RCC 7860 (cell line): ENCODE measurements at regions not wholly inside any gene's neighbourhood (a gene's known extent, or its start where the extent isn't known, plus 50 kb on each side); places are given as distances from the start of the nearest gene placed in this dataset.
"Not testable (repeated sequence)": the region's sequence is repeated elsewhere in the genome, so short reads cannot be mapped to it uniquely, and the experiment has no call there.

Experiments used
- DNase-seq: peaks from one replicate; pipeline ENCODE4 v3.0.0-alpha.2; 2015; ENCODE audit warnings: low spot score
- FAIRE-seq: peaks from 2 replicates; lab custom pipeline; 2012; peaks lifted over from hg19 to GRCh38; lab: Jason Lieb, UNC

DNA sequence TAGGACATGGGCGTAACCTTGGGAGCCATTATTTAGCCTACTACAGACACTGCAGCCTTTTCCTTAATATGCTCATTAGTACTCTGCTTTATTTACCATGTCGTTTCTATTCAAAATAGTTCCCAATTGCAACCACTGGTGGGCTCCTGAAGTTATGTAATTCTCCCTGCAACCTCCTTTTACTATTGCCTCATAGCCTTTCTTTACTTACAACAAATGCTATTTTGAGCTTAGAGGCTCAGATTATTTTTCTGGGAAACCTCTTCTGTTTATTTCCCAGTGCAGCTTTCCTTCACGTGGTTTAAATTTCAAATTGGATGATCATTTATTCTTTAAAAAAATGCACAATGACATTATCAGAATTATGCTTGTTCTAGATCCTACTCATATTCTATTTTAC lies 492.3 kb upstream of the TMEFF2 start:
- DNase-seq (no peak), FAIRE-seq (no peak)

DNA sequence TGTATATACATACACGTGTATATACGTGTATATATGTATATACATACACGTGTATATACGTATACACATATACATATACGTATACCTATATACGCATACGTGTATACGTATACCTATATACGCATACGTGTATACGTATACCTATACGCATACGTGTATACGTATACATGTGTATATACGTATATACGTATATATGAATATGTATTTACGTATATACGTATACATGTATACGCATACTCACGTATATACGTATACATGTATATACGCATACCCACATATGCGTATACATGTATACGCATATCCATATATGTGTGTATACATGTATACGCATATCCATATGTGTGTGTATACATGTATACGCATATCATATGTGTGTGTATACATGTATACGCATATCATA lies 487.8 kb upstream of the TMEFF2 start:
- DNase-seq, FAIRE-seq: not testable (repeated sequence)

DNA sequence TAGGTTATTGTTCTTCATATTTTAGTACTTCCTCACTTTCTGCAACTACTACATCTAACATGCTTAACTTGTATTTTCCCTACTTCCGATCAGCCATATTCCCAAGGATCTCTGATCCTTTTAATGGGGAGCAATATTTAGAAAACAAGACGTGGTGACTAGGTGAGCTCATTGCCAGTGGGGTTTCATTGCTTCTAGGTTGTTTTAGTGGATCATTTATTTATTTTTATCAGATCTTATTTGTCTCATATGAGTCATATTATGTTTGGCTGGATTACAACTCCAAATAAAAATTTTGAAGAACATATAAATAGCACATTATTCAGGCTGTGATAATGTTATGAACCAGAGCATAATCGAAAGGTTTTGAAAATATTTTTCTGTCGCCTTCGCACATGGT lies 480.9 kb upstream of the TMEFF2 start:
- FAIRE-seq (no peak), DNase-seq (no peak)

DNA sequence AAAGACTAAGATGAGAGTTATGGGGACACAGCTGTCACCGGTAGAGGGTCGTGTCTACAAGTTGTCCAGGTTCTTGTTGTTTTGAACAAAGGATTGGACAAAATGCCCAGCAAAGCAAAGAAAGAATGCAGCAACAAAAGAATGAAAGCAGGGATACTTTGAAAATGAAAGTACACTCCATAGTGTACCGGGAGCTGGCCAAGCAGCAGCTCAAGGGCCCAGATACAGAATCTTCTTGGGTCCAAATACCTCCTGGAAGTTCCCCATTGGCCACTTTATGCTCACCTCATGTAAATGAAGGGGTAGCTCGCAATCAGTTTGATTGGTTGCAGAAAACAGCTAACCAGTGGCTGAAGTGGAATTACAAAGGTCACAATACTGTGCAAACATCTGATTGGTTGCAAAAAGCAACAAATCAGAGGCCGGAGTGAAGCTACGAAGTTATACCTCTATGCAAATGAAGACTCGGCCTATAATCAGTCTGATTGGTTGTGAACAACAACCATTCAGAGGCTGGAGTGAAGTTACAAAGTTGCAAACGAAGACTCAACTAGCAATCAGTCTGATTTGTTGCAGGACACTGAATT lies 474.9 kb upstream of the TMEFF2 start:
- FAIRE-seq (no peak), DNase-seq (no peak)

DNA sequence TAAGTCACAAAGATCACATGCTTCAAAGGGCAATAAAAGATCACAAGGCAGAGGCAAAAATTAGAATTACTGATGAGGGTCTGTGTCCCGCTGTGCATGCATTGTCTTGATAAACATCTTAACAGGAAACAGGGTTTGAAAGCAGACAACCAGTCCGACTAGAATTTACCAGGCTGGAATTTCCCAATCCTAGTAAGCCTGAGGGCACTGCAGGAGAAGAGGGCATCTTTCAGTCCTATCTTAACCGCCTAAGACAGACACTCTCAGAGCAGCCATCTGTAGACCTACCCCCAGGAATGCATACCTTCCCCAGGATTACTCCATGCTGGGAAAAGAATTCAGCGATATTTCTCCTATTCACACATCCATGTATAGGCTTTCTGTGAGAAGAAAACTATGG lies 465.8 kb upstream of the TMEFF2 start:
- FAIRE-seq, DNase-seq: not testable (repeated sequence)

DNA sequence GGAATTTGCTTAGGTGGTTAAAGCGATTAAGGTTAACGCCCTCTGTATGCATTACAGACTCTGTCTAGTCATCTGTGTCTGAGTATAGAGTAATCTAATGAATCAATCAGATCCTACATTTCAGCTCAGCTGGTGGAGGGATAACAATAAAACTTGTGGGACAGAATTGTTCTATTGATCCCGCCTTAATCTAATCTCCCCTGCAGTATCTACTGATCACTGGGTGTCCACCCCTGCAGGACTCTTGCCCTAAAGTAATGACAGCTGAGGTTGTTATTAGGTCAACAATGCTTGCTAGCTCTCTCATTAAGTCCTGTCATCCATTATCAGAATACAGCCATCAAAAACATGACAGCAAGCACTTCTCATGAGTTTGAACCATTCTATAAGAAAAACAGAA lies 462.6 kb upstream of the TMEFF2 start:
- no peak for DNase-seq

DNA sequence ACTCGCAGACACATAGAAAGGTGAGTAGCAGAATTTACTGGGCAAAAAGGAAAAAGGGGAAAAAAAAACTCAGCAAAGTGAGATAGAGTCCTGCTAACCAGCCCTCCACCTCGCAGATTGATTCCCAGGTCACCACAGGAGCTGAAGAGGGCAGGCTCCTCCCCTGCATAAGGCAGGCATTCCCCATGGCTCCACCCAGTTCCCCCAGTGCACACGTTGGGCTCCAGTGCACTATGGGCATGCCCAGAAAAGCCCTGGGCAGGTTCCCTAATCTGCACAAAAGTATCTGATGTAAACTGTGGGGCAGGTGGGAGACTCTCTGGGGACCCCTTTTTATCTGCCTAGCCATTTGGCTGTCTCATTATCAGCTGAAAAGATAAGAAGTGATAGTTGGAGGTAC lies 461.2 kb upstream of the TMEFF2 start:
- FAIRE-seq (no peak), DNase-seq (no peak)

More for the DNA sequence above, 462.6 kb upstream of the TMEFF2 start:
- FAIRE-seq: no peak

DNA sequence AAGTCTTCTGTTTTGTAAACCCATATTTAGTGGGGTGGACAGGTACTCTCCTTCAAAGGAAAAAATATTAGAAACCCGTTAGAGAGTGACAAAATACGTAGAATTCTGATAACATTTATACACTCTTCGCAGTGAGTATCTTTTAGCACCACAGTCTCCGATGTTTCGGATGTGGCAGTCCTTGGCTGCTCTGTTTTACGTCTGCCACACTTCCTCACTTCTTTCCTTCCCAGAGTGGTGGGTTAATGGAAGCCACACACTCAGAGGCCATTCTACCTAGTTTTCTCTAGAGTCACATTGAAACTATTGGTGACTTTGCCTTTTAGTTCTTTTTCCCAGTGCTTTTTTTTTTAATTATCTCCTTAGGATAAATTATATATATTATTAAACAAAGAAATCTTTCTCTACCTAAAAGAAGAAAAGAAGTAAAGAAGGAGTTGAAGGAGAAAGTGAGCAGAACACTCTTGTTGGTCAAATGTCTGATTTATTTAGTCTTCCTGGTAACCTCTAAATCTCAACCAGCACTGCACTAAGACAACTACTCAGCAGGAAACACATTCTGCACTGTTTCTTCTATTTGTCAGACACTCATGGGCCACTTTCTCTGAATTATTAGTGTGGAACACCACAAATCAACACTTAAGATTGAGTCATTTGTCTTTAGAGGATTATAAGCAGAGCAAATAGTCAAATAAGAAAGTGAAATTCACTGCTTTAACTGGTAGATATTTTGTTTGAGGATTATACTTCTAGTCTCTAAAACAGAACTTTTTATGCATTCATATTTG lies 451.3 kb upstream of the TMEFF2 start:
- FAIRE-seq: no peak
- no peak for DNase-seq

DNA sequence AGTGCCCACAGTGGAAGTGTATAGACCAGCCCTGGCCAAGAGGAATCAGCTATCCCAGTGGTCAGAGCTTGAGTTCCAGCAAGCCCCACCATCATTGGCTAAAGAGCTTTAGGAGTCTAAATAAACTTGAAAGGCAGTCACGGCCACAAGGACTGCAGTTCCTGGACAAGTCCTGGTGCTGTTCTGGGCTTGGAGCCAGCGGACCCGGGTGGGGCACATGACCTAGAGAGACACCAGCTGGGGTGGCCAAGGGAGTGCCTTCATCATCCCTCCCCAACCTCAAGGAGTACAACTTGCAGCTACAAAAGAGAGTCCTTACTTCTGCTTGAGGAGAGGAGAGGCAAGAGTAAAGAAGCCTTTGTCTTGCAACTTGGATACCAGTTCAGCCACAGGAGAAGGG lies 439.8 kb upstream of the TMEFF2 start:
- FAIRE-seq (no peak), DNase-seq (no peak)

DNA sequence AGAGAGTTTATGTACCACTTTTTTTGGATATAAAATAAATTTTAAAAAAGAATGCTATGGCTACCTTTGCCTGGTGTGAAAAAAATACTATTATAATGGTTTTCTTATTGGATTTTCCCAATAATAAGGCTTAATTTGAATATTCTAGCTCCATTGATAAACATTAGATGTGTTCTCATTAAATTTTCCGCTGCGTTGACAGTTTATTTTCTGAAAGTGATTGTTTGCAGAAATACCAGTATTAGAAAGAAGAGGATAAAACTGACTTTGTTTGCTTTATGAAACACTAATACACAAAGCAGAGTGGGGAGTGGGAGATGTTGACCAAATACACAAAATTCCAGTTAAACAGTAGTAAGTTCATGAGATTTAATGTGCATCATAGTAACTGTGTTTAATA lies 433.3 kb upstream of the TMEFF2 start:
- DNase-seq (no peak), FAIRE-seq (no peak)

DNA sequence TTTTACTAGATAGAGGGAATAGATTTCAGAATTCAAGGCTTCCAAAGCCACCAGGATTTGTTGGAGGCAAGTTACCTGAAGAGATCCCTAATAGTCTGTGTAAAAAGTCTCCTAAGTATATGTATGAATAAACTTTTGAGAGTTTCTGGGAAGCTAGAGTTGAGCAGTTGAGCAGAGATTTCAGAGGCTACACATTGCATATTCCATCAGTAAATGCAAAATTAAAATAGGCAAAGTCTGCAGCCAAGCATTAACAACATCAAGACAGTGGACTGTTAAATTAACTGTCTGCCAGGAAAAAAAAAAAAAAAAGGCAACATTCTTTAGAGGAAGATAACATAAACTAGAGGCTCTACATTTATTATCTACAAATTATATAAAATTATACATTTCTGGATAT lies 420.4 kb upstream of the TMEFF2 start:
- FAIRE-seq: no peak

DNA sequence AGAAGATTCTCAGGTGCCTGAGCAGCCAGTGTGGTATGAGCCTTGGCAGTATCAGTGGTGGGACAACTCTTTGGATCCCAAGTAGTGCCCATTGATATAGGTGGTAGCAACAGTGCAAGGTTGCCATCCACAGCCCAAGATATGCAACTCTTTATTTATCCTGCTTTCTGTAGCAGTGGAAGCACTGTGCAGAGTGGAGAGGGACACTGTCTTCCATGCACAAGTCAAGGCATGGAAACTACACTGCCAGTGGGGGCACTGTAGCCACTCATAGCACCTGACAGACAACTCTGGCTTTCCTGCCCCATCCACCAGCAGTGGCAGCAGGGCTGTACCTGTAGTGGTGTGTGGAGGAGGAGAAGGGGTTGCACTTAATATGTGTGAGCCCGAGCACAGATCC lies 409.6 kb upstream of the TMEFF2 start:
- FAIRE-seq: no peak
- no peak for DNase-seq

More for the DNA sequence above, 420.4 kb upstream of the TMEFF2 start:
- DNase-seq: no peak

DNA sequence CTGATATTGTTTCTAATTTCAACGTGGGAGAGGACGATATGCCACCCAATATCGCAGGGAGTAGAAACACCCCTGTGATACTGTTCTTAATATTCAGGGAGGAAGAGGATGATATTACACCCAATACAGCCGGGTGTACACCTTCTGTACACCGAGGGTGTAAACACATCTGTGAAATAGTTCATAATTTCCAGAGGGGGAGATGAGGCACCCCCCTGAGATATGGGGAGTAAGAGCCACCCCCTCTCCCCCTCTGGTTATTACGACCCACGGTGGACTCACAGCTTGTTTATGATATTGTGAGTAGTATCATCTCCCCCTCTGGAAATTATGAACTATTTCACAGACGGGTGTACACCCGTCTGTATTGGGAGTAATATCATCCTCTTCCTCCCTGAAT lies 403.9 kb upstream of the TMEFF2 start:
- DNase-seq, FAIRE-seq: not testable (repeated sequence)

DNA sequence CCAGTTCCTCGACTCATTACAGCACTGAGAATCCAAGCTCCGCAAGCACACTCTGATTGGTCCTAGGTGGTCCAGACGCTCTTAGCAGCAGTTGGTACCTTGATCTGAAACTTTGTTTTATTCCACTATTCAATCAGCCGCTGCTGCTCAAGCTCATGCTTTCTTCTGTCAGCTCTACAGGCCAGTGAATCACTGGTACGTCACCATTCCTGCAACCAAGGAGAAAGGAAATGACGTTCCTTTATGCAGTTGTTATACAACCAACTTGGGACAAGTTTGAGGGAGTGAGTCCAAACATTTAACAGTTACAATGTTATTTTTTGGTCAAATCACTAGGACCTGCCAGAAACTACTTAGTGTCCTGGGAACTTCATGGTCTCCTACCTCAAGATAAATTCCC lies 398.8 kb upstream of the TMEFF2 start:
- DNase-seq (no peak), FAIRE-seq (no peak)

DNA sequence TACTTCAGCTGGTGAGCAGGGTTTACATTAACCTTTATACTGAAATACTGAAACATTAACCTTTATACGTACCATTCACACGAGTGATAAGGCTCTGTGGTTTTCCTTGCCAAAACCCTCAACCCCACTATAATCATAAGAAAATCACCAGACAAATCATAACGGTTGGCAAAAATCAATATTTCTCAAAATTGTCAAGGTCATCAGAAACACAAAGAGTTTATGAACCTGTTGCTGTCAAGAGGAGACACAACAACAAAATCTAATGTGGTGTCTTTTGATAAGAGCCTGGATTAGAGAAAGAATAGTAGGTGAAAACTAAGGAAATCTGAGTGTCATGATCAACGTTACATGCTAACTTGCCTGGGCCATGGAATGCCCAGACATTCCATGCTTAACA lies 396.9 kb upstream of the TMEFF2 start:
- DNase-seq (no peak), FAIRE-seq (no peak)

DNA sequence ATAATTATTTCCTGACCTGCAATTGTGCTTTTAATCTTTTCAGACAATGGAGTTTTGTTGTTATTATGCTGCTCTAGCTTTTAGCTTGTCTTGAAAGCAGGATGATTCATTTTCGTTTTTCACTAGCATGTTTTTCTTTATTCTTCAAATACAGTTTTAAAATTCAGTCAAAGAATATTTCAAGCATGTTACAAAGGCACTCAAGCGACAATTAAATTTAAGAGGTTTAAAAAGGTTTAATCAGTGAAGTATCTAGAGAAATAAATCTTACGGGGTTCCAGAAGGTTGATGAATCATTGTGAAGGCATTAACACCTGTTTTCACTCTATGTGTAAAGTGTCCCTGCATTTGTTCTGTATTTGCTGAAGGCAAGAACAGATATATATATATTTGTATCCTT lies 390.7 kb upstream of the TMEFF2 start:
- FAIRE-seq: no peak
- no peak for DNase-seq

DNA sequence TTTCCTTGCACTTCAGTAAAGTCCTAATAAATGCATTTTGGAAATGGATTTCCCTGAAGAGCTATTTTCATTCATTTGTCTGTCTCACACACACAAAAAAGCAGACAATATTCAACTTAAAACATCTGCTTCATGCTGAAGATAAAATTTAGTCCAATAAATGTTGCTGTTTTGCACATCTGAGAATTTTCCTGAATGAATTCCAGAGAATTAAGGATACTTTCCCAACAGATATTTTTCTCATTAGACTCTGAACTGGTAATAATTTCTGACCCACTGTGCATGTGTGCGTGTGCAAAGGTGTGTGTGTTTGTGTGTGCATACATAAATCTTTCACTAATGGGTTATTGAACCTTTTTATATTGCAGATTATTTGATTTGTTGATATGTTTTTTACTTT lies 390.2 kb upstream of the TMEFF2 start:
- FAIRE-seq: no peak
- no peak for DNase-seq

DNA sequence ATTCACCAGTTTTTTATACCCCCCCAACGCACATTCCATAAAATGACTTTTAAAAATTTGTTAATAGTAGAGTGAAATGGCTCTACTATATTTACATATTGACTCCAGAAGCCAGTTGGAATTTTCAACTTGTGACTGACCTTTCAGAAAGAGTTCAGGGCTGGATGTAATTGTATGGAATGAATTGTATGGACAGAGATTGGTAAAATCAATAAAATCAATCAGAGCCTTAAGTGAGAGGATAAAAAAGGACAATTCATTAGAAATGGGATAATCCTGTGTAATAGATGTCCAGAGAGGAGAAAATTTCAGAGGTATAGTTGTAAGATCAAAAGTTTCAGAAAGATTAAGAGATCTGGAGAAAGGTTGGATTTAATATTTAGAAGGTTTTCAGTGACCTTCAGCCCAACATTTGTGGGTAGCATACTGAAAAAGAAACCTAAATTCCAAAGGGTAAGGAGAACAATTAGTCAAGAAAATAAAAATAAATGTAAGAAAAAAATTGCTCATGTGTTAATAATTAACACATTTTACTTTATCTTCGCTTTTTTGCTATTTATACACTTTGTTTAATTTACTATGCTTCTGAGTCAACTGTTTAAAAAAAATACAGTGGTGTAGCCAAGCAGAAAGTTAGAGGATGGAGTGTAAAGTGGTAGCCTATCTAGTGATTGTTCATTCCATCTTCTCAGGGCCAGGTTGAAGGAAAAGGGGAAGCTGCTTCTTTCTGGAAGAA lies 385.4 kb upstream of the TMEFF2 start:
- no peak for DNase-seq
- no peak for FAIRE-seq

DNA sequence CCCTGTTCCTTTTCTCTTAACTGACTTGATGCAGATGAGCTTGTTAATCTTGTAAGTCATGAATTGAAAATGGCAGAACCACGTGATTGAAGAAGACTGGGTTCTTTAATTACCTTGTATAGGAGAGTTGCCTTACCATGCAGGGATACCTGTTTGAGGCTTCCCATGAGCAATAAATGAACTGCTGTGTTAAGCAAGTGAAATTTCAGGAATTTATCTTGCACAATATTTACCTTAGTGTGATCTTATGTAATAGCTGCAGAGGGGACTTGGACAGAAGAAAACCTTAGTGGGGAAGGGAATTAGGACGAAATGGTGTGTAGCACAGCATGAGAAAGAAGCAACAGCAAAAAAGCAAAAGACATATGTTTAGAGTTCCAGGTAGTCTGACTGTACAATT lies 384.0 kb upstream of the TMEFF2 start:
- no peak for DNase-seq

DNA sequence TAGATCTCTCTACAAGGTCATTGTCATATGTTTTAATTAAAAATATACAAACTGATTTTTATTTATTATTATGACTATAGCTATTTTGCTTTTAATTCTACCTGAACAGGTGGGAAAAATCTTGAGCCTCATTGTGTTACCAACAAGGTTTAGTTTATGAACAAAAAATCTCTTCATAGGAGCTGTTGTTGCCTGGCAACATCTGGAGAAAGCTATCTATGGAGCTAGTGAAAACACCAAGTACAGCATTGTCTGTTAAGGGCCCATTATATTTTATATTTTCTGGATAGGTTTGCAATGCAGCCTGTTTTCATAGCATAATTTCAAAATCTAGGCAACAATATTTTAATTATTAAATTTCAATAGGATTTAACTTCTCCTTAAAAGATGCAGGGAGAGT lies 383.0 kb upstream of the TMEFF2 start:
- DNase-seq (no peak), FAIRE-seq (no peak)

More for the DNA sequence above, 384.0 kb upstream of the TMEFF2 start:
- no peak for FAIRE-seq

DNA sequence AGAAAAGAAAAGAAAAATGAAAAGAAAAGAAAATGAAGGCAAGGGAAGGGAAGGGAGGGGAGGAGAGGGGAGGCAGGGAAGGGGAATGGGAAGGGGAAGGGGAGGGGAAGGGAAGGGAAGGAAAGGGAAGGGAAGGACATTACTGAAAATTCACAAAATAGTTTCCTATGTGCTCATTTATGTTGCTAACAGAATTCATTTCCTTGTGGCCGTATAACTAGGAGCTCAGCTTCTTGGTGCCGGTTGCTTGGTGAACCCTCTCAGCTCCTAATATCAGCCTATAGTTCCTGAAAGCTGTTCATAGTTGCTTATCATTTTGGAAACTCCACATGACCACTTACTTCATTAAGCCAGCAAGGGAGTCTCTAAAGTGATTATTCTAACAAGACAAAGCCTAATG lies 379.8 kb upstream of the TMEFF2 start:
- DNase-seq: no peak
- no peak for FAIRE-seq

DNA sequence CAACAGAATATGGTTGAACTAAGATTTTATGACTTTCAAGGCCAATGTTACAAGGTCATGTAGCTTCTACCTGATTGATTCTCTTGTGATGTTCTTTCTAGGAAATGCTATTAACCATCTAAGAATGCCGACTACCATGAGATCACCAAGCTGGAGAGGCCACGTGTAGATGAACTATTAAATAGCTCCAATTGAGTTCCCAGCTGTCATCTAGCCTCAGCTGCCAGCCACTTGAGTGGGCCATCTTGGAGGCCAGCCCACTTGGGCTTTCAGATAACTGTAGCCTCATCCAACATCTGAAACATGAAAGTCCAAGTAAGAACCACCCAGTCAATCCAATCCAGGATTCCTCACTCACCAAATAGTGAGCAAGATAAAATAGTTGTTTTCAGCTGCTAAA lies 376.9 kb upstream of the TMEFF2 start:
- no peak for FAIRE-seq

More for the DNA sequence above, 376.9 kb upstream of the TMEFF2 start:
- DNase-seq: no peak
